ENCODE measurements at regions not wholly inside any gene's neighbourhood (a gene's known extent, or its start where the extent isn't known, plus 50 kb on each side); places are given as distances from the start of the nearest gene placed in this dataset.
A peak's percentile ranks its signal among the peaks of the same experiment; 100 is the strongest.

GRCh38 chr7:20507157-20507556 lies 108.3 kb upstream of the ABCB5 start:
- H3K4me3 ChIP-seq (ENCODE audit: low read depth, low read length, poor library complexity, severe bottlenecking): no peak overlapping the region
- H3K36me3 ChIP-seq (ENCODE audit: insufficient read depth, low read length, poor library complexity, severe bottlenecking): no peaks in the 10 kb centered on the region
- no peaks in the 10 kb centered on the region for H3K4me1 ChIP-seq (ENCODE audit: insufficient read depth, low read length, poor library complexity, severe bottlenecking)
- no peak for TF ChIP-seq EZH2 (IDR thresholded peaks at IDR 0.05; ENCODE audit: borderline replicate concordance, low read depth, low read length, poor library complexity, severe bottlenecking)
- TF ChIP-seq CTCF (conservative IDR thresholded peaks at IDR 0.05; ENCODE audit: low read depth, low read length): no peak
- H3K27me3 ChIP-seq (replicated peaks; ENCODE audit: insufficient read depth, low read depth, low read length, poor library complexity): no peaks in the 10 kb centered on the region
- CTCF ChIA-PET: interaction anchor here (1.6 kb wide), 1 partner anchor 91 kb away, joined by 8 read pairs; no protein-coding TSS in a partner anchor
- POLR2A ChIA-PET (ENCODE audit: low non-redundant PET): no interaction called here
- no peak for DNase-seq (ENCODE audit: low spot score)
- no peaks in the 10 kb centered on the region for H3K9me3 ChIP-seq (ENCODE audit: low read depth, low read length, poor library complexity, severe bottlenecking)
- H3K27ac ChIP-seq (ENCODE audit: low read depth, low read length, poor library complexity, severe bottlenecking): no peak overlapping the region
- intact Hi-C loops (cut with micrococcal nuclease; ENCODE audit: unreplicated experiment): no loop called here
- BruUV-seq (replicated peaks): no TSS peak

DNA sequence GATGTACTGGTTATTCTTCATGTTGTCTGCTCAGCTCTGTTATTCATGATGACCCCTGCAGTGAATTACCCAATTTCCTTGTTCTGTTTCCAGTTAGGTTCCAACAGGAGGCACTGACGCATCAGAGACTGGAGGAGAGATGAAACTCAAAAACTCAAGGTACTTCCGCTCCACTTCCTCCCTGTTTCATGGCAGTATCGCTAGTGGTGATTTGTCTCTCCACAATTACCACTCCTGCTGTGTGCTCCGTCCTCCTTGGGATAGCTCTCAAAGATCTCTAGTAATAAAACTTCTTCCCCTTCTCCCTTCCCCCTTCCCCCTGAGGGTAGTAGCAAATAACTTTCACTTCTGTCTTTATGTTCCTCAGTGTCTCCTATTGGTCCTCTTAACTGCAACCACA lies 107.4 kb upstream of the ABCB5 start:
- DNase-seq (ENCODE audit: low spot score): peak; percentile 78

DNA sequence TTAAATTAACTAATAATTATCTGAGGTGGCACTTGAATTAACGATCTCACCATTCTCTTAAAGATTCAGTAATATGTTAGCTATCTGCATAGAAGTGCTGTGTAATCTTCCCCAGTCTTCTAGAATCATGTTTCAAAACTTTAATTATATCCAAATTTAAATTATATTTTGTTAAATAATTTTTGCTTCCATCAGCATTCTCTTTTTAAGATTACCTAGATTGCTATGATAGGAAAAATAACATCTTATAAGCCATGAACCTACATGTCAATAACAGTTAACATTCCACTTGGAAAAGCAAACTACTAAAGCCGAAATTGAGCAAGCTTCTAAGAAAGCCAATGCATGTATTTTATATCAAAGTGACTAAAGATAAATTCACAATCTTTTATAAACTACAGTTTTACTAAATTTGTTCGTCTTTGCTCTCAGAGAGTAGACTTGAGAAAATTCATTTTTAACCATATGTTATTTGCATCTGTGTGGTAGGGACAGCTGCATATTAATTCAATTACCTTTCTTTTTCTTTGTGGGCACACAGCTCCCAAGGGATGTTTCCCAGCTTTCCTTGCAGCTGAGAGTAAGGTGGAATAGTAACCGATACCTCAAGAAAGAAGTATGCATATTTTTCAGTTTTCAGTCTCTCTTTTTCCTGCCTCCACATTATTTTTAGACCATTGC lies 105.4 kb upstream of the ABCB5 start:
- DNase-seq (ENCODE audit: low spot score): no peak
- TF ChIP-seq CTCF (conservative IDR thresholded peaks at IDR 0.05; ENCODE audit: low read depth, low read length) (no peak), EZH2 (IDR thresholded peaks at IDR 0.05; ENCODE audit: borderline replicate concordance, low read depth, low read length, poor library complexity, severe bottlenecking) (no peak)
- POLR2A ChIA-PET (ENCODE audit: low non-redundant PET): no interaction called here

More for the DNA sequence above, 107.4 kb upstream of the ABCB5 start:
- H3K27me3 ChIP-seq (replicated peaks; ENCODE audit: insufficient read depth, low read depth, low read length, poor library complexity): peaks cover 2% of the 10 kb centered on the region
- peak; percentile 43 for TF ChIP-seq CTCF (conservative IDR thresholded peaks at IDR 0.05; ENCODE audit: low read depth, low read length)
- TF ChIP-seq EZH2 (IDR thresholded peaks at IDR 0.05; ENCODE audit: borderline replicate concordance, low read depth, low read length, poor library complexity, severe bottlenecking): no peak
- H3K4me3 ChIP-seq (ENCODE audit: low read depth, low read length, poor library complexity, severe bottlenecking): no peak overlapping the region
- no peaks in the 10 kb centered on the region for H3K36me3 ChIP-seq (ENCODE audit: insufficient read depth, low read length, poor library complexity, severe bottlenecking)
- no peaks in the 10 kb centered on the region for H3K9me3 ChIP-seq (ENCODE audit: low read depth, low read length, poor library complexity, severe bottlenecking)
- H3K27ac ChIP-seq (ENCODE audit: low read depth, low read length, poor library complexity, severe bottlenecking): no peak overlapping the region
- POLR2A ChIA-PET (ENCODE audit: low non-redundant PET): no interaction called here
- intact Hi-C loops (cut with micrococcal nuclease; ENCODE audit: unreplicated experiment): loop anchor here (2.0 kb wide), 1 partner anchor 91 kb away; no protein-coding TSS in a partner anchor
- no peaks in the 10 kb centered on the region for H3K4me1 ChIP-seq (ENCODE audit: insufficient read depth, low read length, poor library complexity, severe bottlenecking)
- CTCF ChIA-PET: interaction anchor here (0.8 to 1.6 kb wide), 2 partner anchors 88 to 90 kb away, joined by 6 to 8 read pairs; no protein-coding TSS in a partner anchor
- no TSS peak for BruUV-seq (replicated peaks)

More for the DNA sequence above, 105.4 kb upstream of the ABCB5 start:
- CTCF ChIA-PET: no interaction called here
- no peak overlapping the region for H3K27ac ChIP-seq (ENCODE audit: low read depth, low read length, poor library complexity, severe bottlenecking)
- peaks cover 4% of the 10 kb centered on the region for H3K27me3 ChIP-seq (replicated peaks; ENCODE audit: insufficient read depth, low read depth, low read length, poor library complexity)
- intact Hi-C loops (cut with micrococcal nuclease; ENCODE audit: unreplicated experiment): loop anchor here (2.0 kb wide), 1 partner anchor 89 kb away; no protein-coding TSS in a partner anchor
- no peak overlapping the region for H3K4me3 ChIP-seq (ENCODE audit: low read depth, low read length, poor library complexity, severe bottlenecking)
- no peaks in the 10 kb centered on the region for H3K36me3 ChIP-seq (ENCODE audit: insufficient read depth, low read length, poor library complexity, severe bottlenecking)
- no TSS peak for BruUV-seq (replicated peaks)
- H3K9me3 ChIP-seq (ENCODE audit: low read depth, low read length, poor library complexity, severe bottlenecking): no peaks in the 10 kb centered on the region
- peaks cover 12% of the 10 kb centered on the region for H3K4me1 ChIP-seq (ENCODE audit: insufficient read depth, low read length, poor library complexity, severe bottlenecking)
